Neural progenitor cell (in vitro differentiated cells): ENCODE measurements at regions not wholly inside any gene's neighbourhood (a gene's known extent, or its start where the extent isn't known, plus 50 kb on each side); places are given as distances from the start of the nearest gene placed in this dataset.

ENCODE experiments used
- DNase-seq: peaks from one replicate; pipeline ENCODE4 v3.0.0-alpha.2; 2016; ENCODE audit warnings: low spot score
- H2AFZ ChIP-seq: fragments of 200-600 bp; sonication (generic); replicated peaks from 2 replicates; pipeline ENCODE4 v1.6.1; 2016; ENCODE audit warnings: antibody characterized with exemption
- H3F3A ChIP-seq: fragments of 200-600 bp; sonication (generic); 2 replicates; pipeline ENCODE4 v1.6.1; 2016; ENCODE audit warnings: antibody characterized with exemption, low read depth
- H3K27ac ChIP-seq: fragments of 200-600 bp; sonication (generic); 2 replicates; pipeline ENCODE4 v1.5.1; 2016; ENCODE audit warnings: mild to moderate bottlenecking
- H3K27me3 ChIP-seq: fragments of 200-600 bp; sonication (generic); 2 replicates; pipeline ENCODE4 v1.6.1; 2016; ENCODE audit warnings: mild to moderate bottlenecking, moderate library complexity
- H3K36me3 ChIP-seq: fragments of 200-600 bp; sonication (generic); 2 replicates; pipeline ENCODE4 v1.5.1; 2016
- H3K4me1 ChIP-seq: fragments of 200-600 bp; sonication (generic); 2 replicates; pipeline ENCODE4 v1.6.1; 2016; ENCODE audit warnings: mixed run types
- H3K4me2 ChIP-seq: fragments of 200-600 bp; sonication (generic); 2 replicates; pipeline ENCODE4 v1.6.1; 2016
- H3K4me3 ChIP-seq: fragments of 200-600 bp; sonication (generic); 2 replicates; pipeline ENCODE4 v1.5.1; 2016
- H3K79me2 ChIP-seq: fragments of 200-600 bp; sonication (generic); 2 replicates; pipeline ENCODE4 v1.6.1; 2016; ENCODE audit warnings: low read depth
- H3K9ac ChIP-seq: fragments of 200-600 bp; sonication (generic); 2 replicates; pipeline ENCODE4 v1.6.1; 2016
- H3K9me3 ChIP-seq: fragments of 200-600 bp; sonication (generic); 2 replicates; pipeline ENCODE4 v1.5.1; 2016; ENCODE audit warnings: low read depth
- H4K20me1 ChIP-seq: fragments of 200-600 bp; sonication (generic); 2 replicates; pipeline ENCODE4 v1.6.1; 2016; ENCODE audit warnings: low read depth
- H3K27ac Mint-ChIP-seq: 3 replicates; pipeline ENCODE4 v1.8.0; 2021; ENCODE audit warnings: mixed read lengths
- H3K27me3 Mint-ChIP-seq: 2 replicates; pipeline ENCODE4 v1.8.0; 2022; ENCODE audit warnings: low read depth, mild to moderate bottlenecking, inconsistent platforms, moderate library complexity, mixed read lengths; ENCODE audit not compliant: insufficient read depth
- H3K36me3 Mint-ChIP-seq: 3 replicates; pipeline ENCODE4 v1.8.0; 2021; ENCODE audit warnings: mixed read lengths
- H3K4me1 Mint-ChIP-seq: 3 replicates; pipeline ENCODE4 v1.8.0; 2021; ENCODE audit warnings: mixed read lengths
- H3K4me3 Mint-ChIP-seq: 3 replicates; pipeline ENCODE4 v1.8.0; 2021; ENCODE audit warnings: mild to moderate bottlenecking, moderate library complexity, mixed read lengths
- H3K9me3 Mint-ChIP-seq: 3 replicates; pipeline ENCODE4 v1.8.0; 2020; ENCODE audit warnings: mixed read lengths
- CTCF ChIP-seq: fragments of 200-600 bp; sonication (generic); IDR thresholded peaks from 2 replicates; pipeline ENCODE4 v1.5.1; 2017; ENCODE audit warnings: antibody characterized with exemption, mild to moderate bottlenecking
- EZH2 ChIP-seq: fragments of 200-600 bp; sonication (generic); IDR thresholded peaks from 2 replicates; pipeline ENCODE4 v1.6.1; 2017; ENCODE audit warnings: antibody characterized with exemption, mild to moderate bottlenecking, moderate library complexity
- EZH2phosphoT487 ChIP-seq: fragments of 200-600 bp; sonication (generic); IDR thresholded peaks from 2 replicates; pipeline ENCODE4 v1.6.1; 2017; ENCODE audit warnings: antibody characterized with exemption

- no peak overlapping the region for H3K27ac Mint-ChIP-seq
- Histone ChIP-seq H3K27me3 (no peaks in the 10 kb centered on the region), H3K4me1 (no peaks in the 10 kb centered on the region), H3K4me3 (no peak overlapping the region), H3K79me2 (no peaks in the 10 kb centered on the region), H3K9ac (no peak overlapping the region), H2AFZ (no peak overlapping the region), H3F3A (no peaks in the 10 kb centered on the region), H3K4me2 (no peak overlapping the region), H3K9me3 (no peaks in the 10 kb centered on the region), H3K36me3 (no peaks in the 10 kb centered on the region), H3K27ac (no peak overlapping the region), H4K20me1 (no peaks in the 10 kb centered on the region)
- no peaks in the 10 kb centered on the region for H3K4me1 Mint-ChIP-seq
- no peak for DNase-seq
- H3K9me3 Mint-ChIP-seq = peaks cover 3% of the 10 kb centered on the region
- no peaks in the 10 kb centered on the region for H3K36me3 Mint-ChIP-seq
- no peak overlapping the region for H3K4me3 Mint-ChIP-seq
- TF ChIP-seq EZH2 (no peak), EZH2phosphoT487 (no peak), CTCF (no peak)
- no peaks in the 10 kb centered on the region for H3K27me3 Mint-ChIP-seq
Observed at GRCh38 chr18:65279668-65280305, 471.0 kb upstream of the CDH7 start.

GRCh38 chr18:65278939-65279667 lies 471.7 kb upstream of the CDH7 start:
- Histone ChIP-seq H3K27ac (no peak overlapping the region), H3F3A (no peaks in the 10 kb centered on the region), H2AFZ (peak overlapping the region; percentile 26), H3K4me1 (no peaks in the 10 kb centered on the region), H3K4me3 (no peak overlapping the region), H3K79me2 (no peaks in the 10 kb centered on the region), H3K27me3 (no peaks in the 10 kb centered on the region), H3K4me2 (no peak overlapping the region), H3K36me3 (no peaks in the 10 kb centered on the region), H3K9me3 (no peaks in the 10 kb centered on the region), H4K20me1 (no peaks in the 10 kb centered on the region), H3K9ac (no peak overlapping the region)
- peaks cover 3% of the 10 kb centered on the region for H3K9me3 Mint-ChIP-seq
- H3K27me3 Mint-ChIP-seq = no peaks in the 10 kb centered on the region
- TF ChIP-seq EZH2phosphoT487 (no peak), CTCF (no peak), EZH2 (no peak)
- H3K4me3 Mint-ChIP-seq = no peak overlapping the region
- no peaks in the 10 kb centered on the region for H3K4me1 Mint-ChIP-seq
- H3K36me3 Mint-ChIP-seq = no peaks in the 10 kb centered on the region
- H3K27ac Mint-ChIP-seq = no peak overlapping the region
- DNase-seq = no peak

GRCh38 chr18:65269375-65269774 lies 481.4 kb upstream of the CDH7 start:
- Histone ChIP-seq H3K27ac (no peak overlapping the region), H3K79me2 (no peaks in the 10 kb centered on the region), H3K9ac (no peak overlapping the region), H3K4me1 (no peaks in the 10 kb centered on the region), H3K4me2 (no peak overlapping the region), H3K27me3 (no peaks in the 10 kb centered on the region), H3K4me3 (no peak overlapping the region), H3K36me3 (no peaks in the 10 kb centered on the region), H3K9me3 (no peaks in the 10 kb centered on the region), H3F3A (no peaks in the 10 kb centered on the region), H4K20me1 (no peaks in the 10 kb centered on the region), H2AFZ (no peak overlapping the region)
- no peaks in the 10 kb centered on the region for H3K36me3 Mint-ChIP-seq
- H3K27me3 Mint-ChIP-seq = no peaks in the 10 kb centered on the region
- no peak overlapping the region for H3K4me3 Mint-ChIP-seq
- H3K4me1 Mint-ChIP-seq = peaks cover 3% of the 10 kb centered on the region
- H3K27ac Mint-ChIP-seq = no peak overlapping the region
- H3K9me3 Mint-ChIP-seq = no peaks in the 10 kb centered on the region
- TF ChIP-seq CTCF = no peak
- TF ChIP-seq EZH2 = no peak
- TF ChIP-seq EZH2phosphoT487 = no peak
- DNase-seq = no peak
